IMR-90 (cell line): ENCODE measurements at regions not wholly inside any gene's neighbourhood (a gene's known extent, or its start where the extent isn't known, plus 50 kb on each side); places are given as distances from the start of the nearest gene placed in this dataset.

Source experiments
- BHLHE40 ChIP-seq: fragments of 150-350 bp; IDR thresholded peaks from 2 replicates; pipeline ENCODE4 v1.6.1; 2016; ENCODE audit warnings: mild to moderate bottlenecking, low read depth, low read length
- CEBPB ChIP-seq: IDR thresholded peaks from 2 replicates; pipeline ENCODE4 v1.6.1; 2012; ENCODE audit warnings: low read depth, low read length, improper control_type of control experiment
- CHD1 ChIP-seq: IDR thresholded peaks from 2 replicates; pipeline ENCODE4 v1.6.1; 2012; ENCODE audit warnings: low read depth, low read length, improper control_type of control experiment
- FOS ChIP-seq: fragments of 150-350 bp; IDR thresholded peaks from 2 replicates; pipeline ENCODE4 v1.6.1; 2016; ENCODE audit warnings: low read depth, low read length
- MAFK ChIP-seq: IDR thresholded peaks from 2 replicates; pipeline ENCODE4 v1.6.1; 2012; ENCODE audit warnings: low read depth, low read length, improper control_type of control experiment
- MAZ ChIP-seq: IDR thresholded peaks from 2 replicates; pipeline ENCODE4 v1.6.1; 2012; ENCODE audit warnings: low read depth, mild to moderate bottlenecking, low read length, improper control_type of control experiment, moderate library complexity, borderline replicate concordance
- POLR2A ChIP-seq: IDR thresholded peaks from 2 replicates; pipeline ENCODE4 v1.6.1; 2012; ENCODE audit warnings: mild to moderate bottlenecking, low read depth, low read length
- RAD21 ChIP-seq: IDR thresholded peaks from 2 replicates; pipeline ENCODE4 v1.6.1; 2012; ENCODE audit warnings: low read length, improper control_type of control experiment
- RCOR1 ChIP-seq: IDR thresholded peaks from 2 replicates; pipeline ENCODE4 v1.6.1; 2012; ENCODE audit warnings: mild to moderate bottlenecking, low read length, improper control_type of control experiment; ENCODE audit not compliant: insufficient replicate concordance
- SMC3 ChIP-seq: fragments of 150-350 bp; IDR thresholded peaks from 2 replicates; pipeline ENCODE4 v1.6.1; 2016; ENCODE audit warnings: low read depth, mild to moderate bottlenecking, antibody characterized with exemption, low read length, moderate library complexity
- TF ChIP-seq, protein P1 (sequence below): conservative IDR thresholded peaks from 2 replicates; pipeline ENCODE4 v1.5.1; 2012; ENCODE audit warnings: mild to moderate bottlenecking, low read depth, low read length, improper control_type of control experiment
- TF ChIP-seq, protein P2 (sequence below): fragments of 150-350 bp; IDR thresholded peaks from 2 replicates; pipeline ENCODE4 v1.6.1; 2017; ENCODE audit warnings: mild to moderate bottlenecking, antibody characterized with exemption, low read length, low read depth
- TF ChIP-seq, protein P3 (sequence below): fragments of 150-350 bp; IDR thresholded peaks from 2 replicates; pipeline ENCODE4 v1.6.1; 2016; ENCODE audit warnings: low read depth, mild to moderate bottlenecking, low read length, moderate library complexity, borderline replicate concordance

DNA sequence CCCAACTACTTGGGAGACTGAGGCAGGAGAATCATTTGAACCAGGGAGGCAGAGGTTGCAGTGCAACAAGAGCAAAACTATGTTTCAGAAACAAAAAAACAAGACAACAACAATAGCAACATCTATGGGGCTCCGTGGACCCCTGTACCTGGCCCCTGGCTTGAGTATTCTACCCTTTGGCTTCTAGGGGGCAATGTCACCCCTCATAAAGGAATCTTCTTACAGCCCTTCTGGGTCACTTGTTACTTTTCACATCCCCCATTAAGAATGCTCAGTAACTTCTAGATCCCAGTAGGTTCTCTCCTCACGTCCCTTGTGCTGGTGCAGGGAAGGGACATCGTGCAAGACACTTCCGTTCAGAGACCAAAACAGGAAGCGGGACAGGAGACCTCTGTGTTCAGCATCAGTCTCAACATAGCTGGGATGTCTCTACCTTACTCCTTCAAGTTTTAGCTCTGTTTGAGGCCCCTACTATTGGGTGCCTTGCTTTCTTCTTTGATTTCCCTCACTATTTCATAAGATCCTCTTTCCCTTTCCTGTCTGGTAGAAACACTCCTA lies 218.1 kb upstream of the ARGLU1 start:
- TF ChIP-seq POLR2A = no peak
- TF ChIP-seq, protein P1, sequence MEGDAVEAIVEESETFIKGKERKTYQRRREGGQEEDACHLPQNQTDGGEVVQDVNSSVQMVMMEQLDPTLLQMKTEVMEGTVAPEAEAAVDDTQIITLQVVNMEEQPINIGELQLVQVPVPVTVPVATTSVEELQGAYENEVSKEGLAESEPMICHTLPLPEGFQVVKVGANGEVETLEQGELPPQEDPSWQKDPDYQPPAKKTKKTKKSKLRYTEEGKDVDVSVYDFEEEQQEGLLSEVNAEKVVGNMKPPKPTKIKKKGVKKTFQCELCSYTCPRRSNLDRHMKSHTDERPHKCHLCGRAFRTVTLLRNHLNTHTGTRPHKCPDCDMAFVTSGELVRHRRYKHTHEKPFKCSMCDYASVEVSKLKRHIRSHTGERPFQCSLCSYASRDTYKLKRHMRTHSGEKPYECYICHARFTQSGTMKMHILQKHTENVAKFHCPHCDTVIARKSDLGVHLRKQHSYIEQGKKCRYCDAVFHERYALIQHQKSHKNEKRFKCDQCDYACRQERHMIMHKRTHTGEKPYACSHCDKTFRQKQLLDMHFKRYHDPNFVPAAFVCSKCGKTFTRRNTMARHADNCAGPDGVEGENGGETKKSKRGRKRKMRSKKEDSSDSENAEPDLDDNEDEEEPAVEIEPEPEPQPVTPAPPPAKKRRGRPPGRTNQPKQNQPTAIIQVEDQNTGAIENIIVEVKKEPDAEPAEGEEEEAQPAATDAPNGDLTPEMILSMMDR = no peak
- no peak for TF ChIP-seq RAD21
- TF ChIP-seq MAFK = no peak
- TF ChIP-seq MAZ = no peak
- no peak for TF ChIP-seq CHD1
- TF ChIP-seq, protein P2, sequence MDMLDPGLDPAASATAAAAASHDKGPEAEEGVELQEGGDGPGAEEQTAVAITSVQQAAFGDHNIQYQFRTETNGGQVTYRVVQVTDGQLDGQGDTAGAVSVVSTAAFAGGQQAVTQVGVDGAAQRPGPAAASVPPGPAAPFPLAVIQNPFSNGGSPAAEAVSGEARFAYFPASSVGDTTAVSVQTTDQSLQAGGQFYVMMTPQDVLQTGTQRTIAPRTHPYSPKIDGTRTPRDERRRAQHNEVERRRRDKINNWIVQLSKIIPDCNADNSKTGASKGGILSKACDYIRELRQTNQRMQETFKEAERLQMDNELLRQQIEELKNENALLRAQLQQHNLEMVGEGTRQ = no peak
- TF ChIP-seq FOS = no peak
- TF ChIP-seq RCOR1 = no peak
- TF ChIP-seq, protein P3, sequence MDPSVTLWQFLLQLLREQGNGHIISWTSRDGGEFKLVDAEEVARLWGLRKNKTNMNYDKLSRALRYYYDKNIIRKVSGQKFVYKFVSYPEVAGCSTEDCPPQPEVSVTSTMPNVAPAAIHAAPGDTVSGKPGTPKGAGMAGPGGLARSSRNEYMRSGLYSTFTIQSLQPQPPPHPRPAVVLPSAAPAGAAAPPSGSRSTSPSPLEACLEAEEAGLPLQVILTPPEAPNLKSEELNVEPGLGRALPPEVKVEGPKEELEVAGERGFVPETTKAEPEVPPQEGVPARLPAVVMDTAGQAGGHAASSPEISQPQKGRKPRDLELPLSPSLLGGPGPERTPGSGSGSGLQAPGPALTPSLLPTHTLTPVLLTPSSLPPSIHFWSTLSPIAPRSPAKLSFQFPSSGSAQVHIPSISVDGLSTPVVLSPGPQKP = no peak
- no peak for TF ChIP-seq CEBPB
- no peak for TF ChIP-seq BHLHE40
- no peak for TF ChIP-seq SMC3
